ENCODE measurements at regions not wholly inside any gene's neighbourhood (a gene's known extent, or its start where the extent isn't known, plus 50 kb on each side); places are given as distances from the start of the nearest gene placed in this dataset.

GRCh38 chr9:88661759-88662158, 126.8 kb downstream of the NXNL2 start:
- Histone ChIP-seq H3K79me1 (ENCODE audit: low read depth in 1 of 2, low read length in 2 of 2) (no peaks in the 10 kb centered on the region), H3K14ac (replicated peaks; ENCODE audit: low read depth, low read length) (no peak overlapping the region), H4K5ac (ENCODE audit: low read depth, low read length) (no peak overlapping the region), H3K4ac (ENCODE audit: low read depth, low read length) (no peak overlapping the region), H4K8ac (ENCODE audit: low read depth in 2 of 2, low read length in 2 of 2) (no peak overlapping the region), H2BK120ac (ENCODE audit: low read depth, low read length) (no peak overlapping the region), H3K9me1 (ENCODE audit: insufficient read depth, low read length) (no peaks in the 10 kb centered on the region), H3K4me3 (ENCODE audit: insufficient read depth, low read depth, low read length) (no peak overlapping the region), H3K9me3 (ENCODE audit: control insufficient read depth, insufficient read depth, low read length) (peaks cover 3% of the 10 kb centered on the region; the same call in 1 of the 2 replicates), H3K4me2 (ENCODE audit: low read depth, low read length) (no peak overlapping the region), H2BK20ac (ENCODE audit: low read depth, low read length) (no peak overlapping the region), H3K9ac (ENCODE audit: low read depth, low read length) (no peak overlapping the region), H4K91ac (ENCODE audit: insufficient read depth, low read depth, low read length) (no peak overlapping the region), H2AK9ac (replicated peaks; ENCODE audit: low read depth, low read length, poor library complexity) (no peak overlapping the region), H2AK5ac (ENCODE audit: low read depth, low read length) (no peak overlapping the region), H3K56ac (ENCODE audit: extremely low read depth, insufficient read depth, low read length) (no peak overlapping the region), H4K20me1 (ENCODE audit: insufficient read depth, low read length) (no peaks in the 10 kb centered on the region), H3K27me3 (ENCODE audit: control insufficient read depth, insufficient read depth, low read length) (no peaks in the 10 kb centered on the region; the same call in 1 of the 2 replicates), H2AFZ (replicated peaks; ENCODE audit: low read length, poor library complexity) (no peak overlapping the region), H3K27ac (ENCODE audit: insufficient read depth, low read length) (no peak overlapping the region), H3K36me3 (ENCODE audit: control insufficient read depth, insufficient read depth, low read length) (no peaks in the 10 kb centered on the region), H3K23ac (ENCODE audit: low read depth, low read length) (no peak overlapping the region), H2BK15ac (ENCODE audit: low read depth, low read length) (no peak overlapping the region), H2BK5ac (ENCODE audit: low read depth, low read length, poor library complexity, severe bottlenecking) (no peak overlapping the region), H3K18ac (ENCODE audit: low read depth, low read length) (no peak overlapping the region), H3K4me1 (ENCODE audit: control insufficient read depth, insufficient read depth, low read length) (peaks cover 7% of the 10 kb centered on the region)
- WGBS, 2 experiments (ENCODE audit: extremely low coverage in 2 of 2, insufficient read length in 1 of 2), result no CpG with 5 or more reads among the region's 3 CpGs
- in situ Hi-C loops (cut with MboI; ENCODE audit: low sequenced_read_pairs), result no loop called here
- dilution Hi-C loops (cut with HindIII; ENCODE audit: low sequenced_read_pairs, unreplicated experiment), result no loop called here
- ATAC-seq (ENCODE audit: low read depth), result no peak
- ChIA-PET POLR2A (ENCODE audit: unreplicated experiment) (no interaction called here), CTCF (interaction anchor here (0.8 kb wide), 1 partner anchor 139 kb away, joined by 3 read pairs; no protein-coding TSS in a partner anchor)
- BruUV-seq (replicated peaks), result no TSS peak
- TF ChIP-seq CTCF (conservative IDR thresholded peaks at IDR 0.05; ENCODE audit: low read depth, low read length) (0 out of 2 replicates have a peak, but pooled peaks have one; percentile 5), POLR2A (IDR thresholded peaks at IDR 0.05; ENCODE audit: low read depth, low read length) (no peak), USF2 (IDR thresholded peaks at IDR 0.05; ENCODE audit: low read depth, low read length) (no peak), MAZ (IDR thresholded peaks at IDR 0.05; ENCODE audit: borderline replicate concordance, low read depth, low read length) (no peak), RAD21 (IDR thresholded peaks at IDR 0.05; ENCODE audit: low read length) (0 out of 2 replicates have a peak, but pooled peaks have one; percentile 23), RCOR1 (IDR thresholded peaks at IDR 0.05; ENCODE audit: insufficient replicate concordance, low read length) (no peak), NFE2L2 (IDR thresholded peaks at IDR 0.05; ENCODE audit: low read depth, low read length) (no peak), ELK1 (IDR thresholded peaks at IDR 0.05; ENCODE audit: borderline replicate concordance, low read depth, low read length) (no peak)
- intact Hi-C loops (cut with micrococcal nuclease), result loop anchor here (2.0 kb wide), 1 partner anchor 331 kb away; no protein-coding TSS in a partner anchor
- DNase-seq, result no peak

Data from IMR-90 (cell line).